ENCODE measurements at regions not wholly inside any gene's neighbourhood (a gene's known extent, or its start where the extent isn't known, plus 50 kb on each side); places are given as distances from the start of the nearest gene placed in this dataset.

DNA sequence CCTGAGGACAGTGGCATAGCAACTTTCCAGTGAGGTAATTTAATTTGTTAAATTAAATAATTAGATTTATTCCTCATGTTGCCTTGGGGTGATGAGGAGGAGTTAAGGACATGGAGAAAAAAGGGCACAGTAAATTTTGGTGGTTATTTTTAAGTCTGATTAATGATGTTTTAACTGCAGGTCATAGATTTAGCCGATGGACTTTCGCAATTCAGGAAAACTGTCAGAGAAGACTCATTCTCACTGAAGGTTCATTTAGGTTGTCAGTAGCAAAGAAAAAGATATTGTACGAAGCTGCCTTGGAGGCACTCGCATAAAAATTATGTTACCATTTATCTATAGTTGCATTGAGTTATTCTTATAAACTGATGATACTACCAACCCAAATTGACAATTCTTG is 164.2 kb upstream of the PITX2 start:
- no peak overlapping the region for H3K27ac ChIP-seq (ENCODE audit: low read length)
- intact Hi-C loops (cut with micrococcal nuclease; ENCODE audit: unreplicated experiment) (no loop called here), in situ Hi-C loops (cut with HindIII; ENCODE audit: low pct_unique_long_range_greater_than_20kb, low sequenced_read_pairs) (no loop called here)
- no peak for ATAC-seq
- POLR2A ChIA-PET: no interaction called here
- H3K4me1 ChIP-seq (ENCODE audit: control insufficient read depth, insufficient read depth, low read length): no peaks in the 10 kb centered on the region
- CTCF ChIA-PET: no interaction called here
- DNase-seq (ENCODE audit: low read depth, low spot score): no peak
- no peak overlapping the region for H3K4me3 ChIP-seq (ENCODE audit: low read depth in 2 of 2, low read length in 2 of 2)
- TF ChIP-seq TCF7L2 (IDR thresholded peaks at IDR 0.05; ENCODE audit: low read depth, low read length) (no peak), POLR2AphosphoS5 (IDR thresholded peaks at IDR 0.05; ENCODE audit: low read depth, low read length) (no peak), CTCF (IDR thresholded peaks at IDR 0.05) (no peak), SIN3A (IDR thresholded peaks at IDR 0.05; ENCODE audit: borderline replicate concordance, insufficient read depth, low read depth, low read length) (no peak)
- TF ChIP-seq, protein P1, sequence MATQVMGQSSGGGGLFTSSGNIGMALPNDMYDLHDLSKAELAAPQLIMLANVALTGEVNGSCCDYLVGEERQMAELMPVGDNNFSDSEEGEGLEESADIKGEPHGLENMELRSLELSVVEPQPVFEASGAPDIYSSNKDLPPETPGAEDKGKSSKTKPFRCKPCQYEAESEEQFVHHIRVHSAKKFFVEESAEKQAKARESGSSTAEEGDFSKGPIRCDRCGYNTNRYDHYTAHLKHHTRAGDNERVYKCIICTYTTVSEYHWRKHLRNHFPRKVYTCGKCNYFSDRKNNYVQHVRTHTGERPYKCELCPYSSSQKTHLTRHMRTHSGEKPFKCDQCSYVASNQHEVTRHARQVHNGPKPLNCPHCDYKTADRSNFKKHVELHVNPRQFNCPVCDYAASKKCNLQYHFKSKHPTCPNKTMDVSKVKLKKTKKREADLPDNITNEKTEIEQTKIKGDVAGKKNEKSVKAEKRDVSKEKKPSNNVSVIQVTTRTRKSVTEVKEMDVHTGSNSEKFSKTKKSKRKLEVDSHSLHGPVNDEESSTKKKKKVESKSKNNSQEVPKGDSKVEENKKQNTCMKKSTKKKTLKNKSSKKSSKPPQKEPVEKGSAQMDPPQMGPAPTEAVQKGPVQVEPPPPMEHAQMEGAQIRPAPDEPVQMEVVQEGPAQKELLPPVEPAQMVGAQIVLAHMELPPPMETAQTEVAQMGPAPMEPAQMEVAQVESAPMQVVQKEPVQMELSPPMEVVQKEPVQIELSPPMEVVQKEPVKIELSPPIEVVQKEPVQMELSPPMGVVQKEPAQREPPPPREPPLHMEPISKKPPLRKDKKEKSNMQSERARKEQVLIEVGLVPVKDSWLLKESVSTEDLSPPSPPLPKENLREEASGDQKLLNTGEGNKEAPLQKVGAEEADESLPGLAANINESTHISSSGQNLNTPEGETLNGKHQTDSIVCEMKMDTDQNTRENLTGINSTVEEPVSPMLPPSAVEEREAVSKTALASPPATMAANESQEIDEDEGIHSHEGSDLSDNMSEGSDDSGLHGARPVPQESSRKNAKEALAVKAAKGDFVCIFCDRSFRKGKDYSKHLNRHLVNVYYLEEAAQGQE (IDR thresholded peaks at IDR 0.05; ENCODE audit: insufficient read depth in 1 of 2, low read depth in 2 of 2, low read length in 1 of 2): no peak
- BruUV-seq (replicated peaks): no TSS peak
- H3K27me3 ChIP-seq (ENCODE audit: control insufficient read depth, insufficient read depth, low read length): no peaks in the 10 kb centered on the region
- no peaks in the 10 kb centered on the region for H3K36me3 ChIP-seq (ENCODE audit: control insufficient read depth, insufficient read depth, low read length)
- H3K9me3 ChIP-seq (ENCODE audit: control insufficient read depth, insufficient read depth, low read depth, low read length): no peaks in the 10 kb centered on the region

DNA sequence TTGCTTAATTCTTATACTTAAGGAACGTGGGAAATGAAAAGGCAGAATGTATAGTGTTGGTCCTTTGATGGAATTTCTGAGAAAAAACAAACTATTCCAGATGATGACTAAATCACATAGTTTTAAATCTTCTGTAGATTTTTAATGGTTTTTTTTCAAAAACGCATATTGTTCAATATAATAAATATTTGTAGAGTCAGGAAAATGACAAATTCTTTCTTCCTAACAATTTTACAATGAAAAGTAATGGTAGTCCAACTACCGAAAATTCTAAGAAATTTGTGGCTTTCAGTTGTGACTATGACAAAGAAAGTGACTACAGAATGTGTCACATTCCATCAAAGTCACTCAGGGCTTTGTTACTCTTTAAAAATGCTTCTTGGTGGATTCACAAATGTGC is 164.8 kb upstream of the PITX2 start:
- in situ Hi-C loops (cut with HindIII; ENCODE audit: low pct_unique_long_range_greater_than_20kb, low sequenced_read_pairs): no loop called here
- no peaks in the 10 kb centered on the region for H3K4me1 ChIP-seq (ENCODE audit: control insufficient read depth, insufficient read depth, low read length)
- no TSS peak for BruUV-seq (replicated peaks)
- ChIA-PET CTCF (no interaction called here), POLR2A (no interaction called here)
- no peak overlapping the region for H3K27ac ChIP-seq (ENCODE audit: low read length)
- no peaks in the 10 kb centered on the region for H3K27me3 ChIP-seq (ENCODE audit: control insufficient read depth, insufficient read depth, low read length)
- TF ChIP-seq POLR2AphosphoS5 (IDR thresholded peaks at IDR 0.05; ENCODE audit: low read depth, low read length) (no peak), SIN3A (IDR thresholded peaks at IDR 0.05; ENCODE audit: borderline replicate concordance, insufficient read depth, low read depth, low read length) (no peak), TCF7L2 (IDR thresholded peaks at IDR 0.05; ENCODE audit: low read depth, low read length) (no peak)
- TF ChIP-seq, protein P1 (IDR thresholded peaks at IDR 0.05; ENCODE audit: insufficient read depth in 1 of 2, low read depth in 2 of 2, low read length in 1 of 2): no peak
- no peaks in the 10 kb centered on the region for H3K36me3 ChIP-seq (ENCODE audit: control insufficient read depth, insufficient read depth, low read length)
- intact Hi-C loops (cut with micrococcal nuclease; ENCODE audit: unreplicated experiment): no loop called here
- ATAC-seq: no peak
- no peak for DNase-seq (ENCODE audit: low read depth, low spot score)
- no peaks in the 10 kb centered on the region for H3K9me3 ChIP-seq (ENCODE audit: control insufficient read depth, insufficient read depth, low read depth, low read length)
- no peak overlapping the region for H3K4me3 ChIP-seq (ENCODE audit: low read depth in 2 of 2, low read length in 2 of 2)
